H1 (cell line): ENCODE measurements at regions not wholly inside any gene's neighbourhood (a gene's known extent, or its start where the extent isn't known, plus 50 kb on each side); places are given as distances from the start of the nearest gene placed in this dataset.

Experiments used
- BRCA1 ChIP-seq: IDR thresholded peaks from 2 replicates; pipeline ENCODE4 v1.6.1; 2012; ENCODE audit warnings: low read depth, low read length, improper control_type of control experiment
- CREB1 ChIP-seq: IDR thresholded peaks from 2 replicates; pipeline ENCODE4 v1.6.1; 2012; ENCODE audit warnings: inconsistent platforms
- JUND ChIP-seq: IDR thresholded peaks from 2 replicates; pipeline ENCODE4 v1.6.1; 2011; ENCODE audit warnings: mild to moderate bottlenecking, improper control_type of control experiment, low read length
- KDM1A ChIP-seq: fragments of 200-600, 300-600 bp; sonication (generic); IDR thresholded peaks from 2 replicates; pipeline ENCODE4 v1.7.1; 2016; ENCODE audit warnings: mild to moderate bottlenecking, low read length, borderline replicate concordance
- NRF1 ChIP-seq: IDR thresholded peaks from 2 replicates; pipeline ENCODE4 v1.6.1; 2011; ENCODE audit warnings: mild to moderate bottlenecking, low read depth, low read length, improper control_type of control experiment
- USF2 ChIP-seq: IDR thresholded peaks from 2 replicates; pipeline ENCODE4 v1.6.1; 2011; ENCODE audit warnings: low read length, improper control_type of control experiment
- TF ChIP-seq, protein P1 (sequence below): fragments of 300-600 bp; sonication (generic); IDR thresholded peaks from 2 replicates; pipeline ENCODE4 v1.7.1; 2012; ENCODE audit warnings: low read length, moderate library complexity, mild to moderate bottlenecking, inconsistent platforms; ENCODE audit not compliant: insufficient replicate concordance
- TF ChIP-seq, protein P2 (sequence below): IDR thresholded peaks from 2 replicates; pipeline ENCODE4 v1.6.1; 2012; ENCODE audit warnings: inconsistent platforms
- TF ChIP-seq, protein P3 (sequence below), 3 experiments: IDR thresholded peaks; 1 replicate in 2 of 3; 2 replicates in 1 of 3; pipeline versions ENCODE4 v1.5.1 to v1.6.1; 2011; ENCODE audit warnings: low read length in 3 of 3, mild to moderate bottlenecking in 3 of 3, inconsistent platforms in 2 of 3, low read depth in 1 of 3, moderate library complexity in 1 of 3; ENCODE audit not compliant: insufficient read depth in 1 of 3; ENCODE audit errors: control extremely low read depth in 1 of 3

- TF ChIP-seq, protein P1, sequence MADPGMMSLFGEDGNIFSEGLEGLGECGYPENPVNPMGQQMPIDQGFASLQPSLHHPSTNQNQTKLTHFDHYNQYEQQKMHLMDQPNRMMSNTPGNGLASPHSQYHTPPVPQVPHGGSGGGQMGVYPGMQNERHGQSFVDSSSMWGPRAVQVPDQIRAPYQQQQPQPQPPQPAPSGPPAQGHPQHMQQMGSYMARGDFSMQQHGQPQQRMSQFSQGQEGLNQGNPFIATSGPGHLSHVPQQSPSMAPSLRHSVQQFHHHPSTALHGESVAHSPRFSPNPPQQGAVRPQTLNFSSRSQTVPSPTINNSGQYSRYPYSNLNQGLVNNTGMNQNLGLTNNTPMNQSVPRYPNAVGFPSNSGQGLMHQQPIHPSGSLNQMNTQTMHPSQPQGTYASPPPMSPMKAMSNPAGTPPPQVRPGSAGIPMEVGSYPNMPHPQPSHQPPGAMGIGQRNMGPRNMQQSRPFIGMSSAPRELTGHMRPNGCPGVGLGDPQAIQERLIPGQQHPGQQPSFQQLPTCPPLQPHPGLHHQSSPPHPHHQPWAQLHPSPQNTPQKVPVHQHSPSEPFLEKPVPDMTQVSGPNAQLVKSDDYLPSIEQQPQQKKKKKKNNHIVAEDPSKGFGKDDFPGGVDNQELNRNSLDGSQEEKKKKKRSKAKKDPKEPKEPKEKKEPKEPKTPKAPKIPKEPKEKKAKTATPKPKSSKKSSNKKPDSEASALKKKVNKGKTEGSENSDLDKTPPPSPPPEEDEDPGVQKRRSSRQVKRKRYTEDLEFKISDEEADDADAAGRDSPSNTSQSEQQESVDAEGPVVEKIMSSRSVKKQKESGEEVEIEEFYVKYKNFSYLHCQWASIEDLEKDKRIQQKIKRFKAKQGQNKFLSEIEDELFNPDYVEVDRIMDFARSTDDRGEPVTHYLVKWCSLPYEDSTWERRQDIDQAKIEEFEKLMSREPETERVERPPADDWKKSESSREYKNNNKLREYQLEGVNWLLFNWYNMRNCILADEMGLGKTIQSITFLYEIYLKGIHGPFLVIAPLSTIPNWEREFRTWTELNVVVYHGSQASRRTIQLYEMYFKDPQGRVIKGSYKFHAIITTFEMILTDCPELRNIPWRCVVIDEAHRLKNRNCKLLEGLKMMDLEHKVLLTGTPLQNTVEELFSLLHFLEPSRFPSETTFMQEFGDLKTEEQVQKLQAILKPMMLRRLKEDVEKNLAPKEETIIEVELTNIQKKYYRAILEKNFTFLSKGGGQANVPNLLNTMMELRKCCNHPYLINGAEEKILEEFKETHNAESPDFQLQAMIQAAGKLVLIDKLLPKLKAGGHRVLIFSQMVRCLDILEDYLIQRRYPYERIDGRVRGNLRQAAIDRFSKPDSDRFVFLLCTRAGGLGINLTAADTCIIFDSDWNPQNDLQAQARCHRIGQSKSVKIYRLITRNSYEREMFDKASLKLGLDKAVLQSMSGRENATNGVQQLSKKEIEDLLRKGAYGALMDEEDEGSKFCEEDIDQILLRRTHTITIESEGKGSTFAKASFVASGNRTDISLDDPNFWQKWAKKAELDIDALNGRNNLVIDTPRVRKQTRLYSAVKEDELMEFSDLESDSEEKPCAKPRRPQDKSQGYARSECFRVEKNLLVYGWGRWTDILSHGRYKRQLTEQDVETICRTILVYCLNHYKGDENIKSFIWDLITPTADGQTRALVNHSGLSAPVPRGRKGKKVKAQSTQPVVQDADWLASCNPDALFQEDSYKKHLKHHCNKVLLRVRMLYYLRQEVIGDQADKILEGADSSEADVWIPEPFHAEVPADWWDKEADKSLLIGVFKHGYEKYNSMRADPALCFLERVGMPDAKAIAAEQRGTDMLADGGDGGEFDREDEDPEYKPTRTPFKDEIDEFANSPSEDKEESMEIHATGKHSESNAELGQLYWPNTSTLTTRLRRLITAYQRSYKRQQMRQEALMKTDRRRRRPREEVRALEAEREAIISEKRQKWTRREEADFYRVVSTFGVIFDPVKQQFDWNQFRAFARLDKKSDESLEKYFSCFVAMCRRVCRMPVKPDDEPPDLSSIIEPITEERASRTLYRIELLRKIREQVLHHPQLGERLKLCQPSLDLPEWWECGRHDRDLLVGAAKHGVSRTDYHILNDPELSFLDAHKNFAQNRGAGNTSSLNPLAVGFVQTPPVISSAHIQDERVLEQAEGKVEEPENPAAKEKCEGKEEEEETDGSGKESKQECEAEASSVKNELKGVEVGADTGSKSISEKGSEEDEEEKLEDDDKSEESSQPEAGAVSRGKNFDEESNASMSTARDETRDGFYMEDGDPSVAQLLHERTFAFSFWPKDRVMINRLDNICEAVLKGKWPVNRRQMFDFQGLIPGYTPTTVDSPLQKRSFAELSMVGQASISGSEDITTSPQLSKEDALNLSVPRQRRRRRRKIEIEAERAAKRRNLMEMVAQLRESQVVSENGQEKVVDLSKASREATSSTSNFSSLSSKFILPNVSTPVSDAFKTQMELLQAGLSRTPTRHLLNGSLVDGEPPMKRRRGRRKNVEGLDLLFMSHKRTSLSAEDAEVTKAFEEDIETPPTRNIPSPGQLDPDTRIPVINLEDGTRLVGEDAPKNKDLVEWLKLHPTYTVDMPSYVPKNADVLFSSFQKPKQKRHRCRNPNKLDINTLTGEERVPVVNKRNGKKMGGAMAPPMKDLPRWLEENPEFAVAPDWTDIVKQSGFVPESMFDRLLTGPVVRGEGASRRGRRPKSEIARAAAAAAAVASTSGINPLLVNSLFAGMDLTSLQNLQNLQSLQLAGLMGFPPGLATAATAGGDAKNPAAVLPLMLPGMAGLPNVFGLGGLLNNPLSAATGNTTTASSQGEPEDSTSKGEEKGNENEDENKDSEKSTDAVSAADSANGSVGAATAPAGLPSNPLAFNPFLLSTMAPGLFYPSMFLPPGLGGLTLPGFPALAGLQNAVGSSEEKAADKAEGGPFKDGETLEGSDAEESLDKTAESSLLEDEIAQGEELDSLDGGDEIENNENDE, result no peak
- TF ChIP-seq NRF1 (no peak), KDM1A (no peak), JUND (no peak), CREB1 (no peak), USF2 (no peak), BRCA1 (no peak)
- TF ChIP-seq, protein P2, sequence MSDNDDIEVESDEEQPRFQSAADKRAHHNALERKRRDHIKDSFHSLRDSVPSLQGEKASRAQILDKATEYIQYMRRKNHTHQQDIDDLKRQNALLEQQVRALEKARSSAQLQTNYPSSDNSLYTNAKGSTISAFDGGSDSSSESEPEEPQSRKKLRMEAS, result no peak
- TF ChIP-seq, protein P3, sequence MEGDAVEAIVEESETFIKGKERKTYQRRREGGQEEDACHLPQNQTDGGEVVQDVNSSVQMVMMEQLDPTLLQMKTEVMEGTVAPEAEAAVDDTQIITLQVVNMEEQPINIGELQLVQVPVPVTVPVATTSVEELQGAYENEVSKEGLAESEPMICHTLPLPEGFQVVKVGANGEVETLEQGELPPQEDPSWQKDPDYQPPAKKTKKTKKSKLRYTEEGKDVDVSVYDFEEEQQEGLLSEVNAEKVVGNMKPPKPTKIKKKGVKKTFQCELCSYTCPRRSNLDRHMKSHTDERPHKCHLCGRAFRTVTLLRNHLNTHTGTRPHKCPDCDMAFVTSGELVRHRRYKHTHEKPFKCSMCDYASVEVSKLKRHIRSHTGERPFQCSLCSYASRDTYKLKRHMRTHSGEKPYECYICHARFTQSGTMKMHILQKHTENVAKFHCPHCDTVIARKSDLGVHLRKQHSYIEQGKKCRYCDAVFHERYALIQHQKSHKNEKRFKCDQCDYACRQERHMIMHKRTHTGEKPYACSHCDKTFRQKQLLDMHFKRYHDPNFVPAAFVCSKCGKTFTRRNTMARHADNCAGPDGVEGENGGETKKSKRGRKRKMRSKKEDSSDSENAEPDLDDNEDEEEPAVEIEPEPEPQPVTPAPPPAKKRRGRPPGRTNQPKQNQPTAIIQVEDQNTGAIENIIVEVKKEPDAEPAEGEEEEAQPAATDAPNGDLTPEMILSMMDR (IDR thresholded peaks at IDR 0.05; ENCODE audit: control extremely low read depth in 1 of 3, insufficient read depth in 1 of 3, low read depth in 1 of 3, low read length in 3 of 3), result no peak
Measured at GRCh38 chr14:41343857-41344256, 262.8 kb upstream of the LRFN5 start (continued).
